ENCODE measurements at regions not wholly inside any gene's neighbourhood (a gene's known extent, or its start where the extent isn't known, plus 50 kb on each side); places are given as distances from the start of the nearest gene placed in this dataset.
A peak's percentile ranks its signal among the peaks of the same experiment; 100 is the strongest.

GRCh38 chr18:51514128-51514527, 316.6 kb upstream of the MEX3C start:
- DNase-seq (ENCODE audit: low read depth in 4 of 4, low spot score in 3 of 4): no peak

- no peak for DNase-seq (ENCODE audit: low read depth in 4 of 4, low spot score in 3 of 4)
These were observed 319.1 kb upstream of the MEX3C start for GRCh38 chr18:51516478-51517038.

GRCh38 chr18:51519571-51519970, 322.1 kb upstream of the MEX3C start:
- no peak for DNase-seq (ENCODE audit: low read depth in 4 of 4, low spot score in 3 of 4)

- no peak for DNase-seq (ENCODE audit: low read depth in 4 of 4, low spot score in 3 of 4)
These were observed 323.2 kb upstream of the MEX3C start for GRCh38 chr18:51520676-51521180.

GRCh38 chr18:51522338-51522737, 324.9 kb upstream of the MEX3C start:
- DNase-seq (ENCODE audit: low read depth in 4 of 4, low spot score in 3 of 4): no peak

- no peak for DNase-seq (ENCODE audit: low read depth in 4 of 4, low spot score in 3 of 4)
These were observed 325.3 kb upstream of the MEX3C start for GRCh38 chr18:51522821-51523220.

- no peak for DNase-seq (ENCODE audit: low read depth in 4 of 4, low spot score in 3 of 4)
These were observed 326.2 kb upstream of the MEX3C start for GRCh38 chr18:51523671-51524070.

- DNase-seq (ENCODE audit: low read depth in 4 of 4, low spot score in 3 of 4): no peak
These were observed 328.2 kb upstream of the MEX3C start for GRCh38 chr18:51525453-51526225.

GRCh38 chr18:51527826-51528225, 330.3 kb upstream of the MEX3C start:
- DNase-seq (ENCODE audit: low read depth in 4 of 4, low spot score in 3 of 4): no peak

- DNase-seq (ENCODE audit: low read depth in 4 of 4, low spot score in 3 of 4): peak; percentile 2 to 10 (median 6)
These were observed 334.0 kb upstream of the MEX3C start for GRCh38 chr18:51531501-51531900.

GRCh38 chr18:51537487-51537886, 340.0 kb upstream of the MEX3C start:
- peak in 2 of 4 donors; percentile 2 to 5 for DNase-seq (ENCODE audit: low read depth in 4 of 4, low spot score in 3 of 4)

- DNase-seq (ENCODE audit: low read depth in 4 of 4, low spot score in 3 of 4): no peak
These were observed 343.1 kb upstream of the MEX3C start for GRCh38 chr18:51540562-51540961.

GRCh38 chr18:51541230-51541629, 343.7 kb upstream of the MEX3C start:
- DNase-seq (ENCODE audit: low read depth in 4 of 4, low spot score in 3 of 4): no peak

GRCh38 chr18:51543658-51544155, 346.2 kb upstream of the MEX3C start:
- DNase-seq (ENCODE audit: low read depth in 4 of 4, low spot score in 3 of 4): no peak

- no peak for DNase-seq (ENCODE audit: low read depth in 4 of 4, low spot score in 3 of 4)
These were observed 348.0 kb upstream of the MEX3C start for GRCh38 chr18:51545446-51545845.

GRCh38 chr18:51559198-51559901, 361.9 kb upstream of the MEX3C start:
- DNase-seq (ENCODE audit: low read depth in 4 of 4, low spot score in 3 of 4): no peak

GRCh38 chr18:51559902-51560287, 362.4 kb upstream of the MEX3C start:
- DNase-seq (ENCODE audit: low read depth in 4 of 4, low spot score in 3 of 4): no peak

GRCh38 chr18:51561821-51562220, 364.3 kb upstream of the MEX3C start:
- DNase-seq (ENCODE audit: low read depth in 4 of 4, low spot score in 3 of 4): peak in 3 of 4 donors; percentile 2 to 27 (median 2)

- no peak for DNase-seq (ENCODE audit: low read depth in 4 of 4, low spot score in 3 of 4)
These were observed 365.4 kb upstream of the MEX3C start for GRCh38 chr18:51562866-51563265.

- DNase-seq (ENCODE audit: low read depth in 4 of 4, low spot score in 3 of 4): no peak
These were observed 365.9 kb upstream of the MEX3C start for GRCh38 chr18:51563396-51563795.

- no peak for DNase-seq (ENCODE audit: low read depth in 4 of 4, low spot score in 3 of 4)
These were observed 370.7 kb upstream of the MEX3C start for GRCh38 chr18:51568151-51568550.
